CD4-positive, alpha-beta T cell (primary cell): ENCODE measurements at regions not wholly inside any gene's neighbourhood (a gene's known extent, or its start where the extent isn't known, plus 50 kb on each side); places are given as distances from the start of the nearest gene placed in this dataset.

Experiments used
- ATAC-seq: fragments of 200-7000 bp; cut with Tn5 transposase; one replicate; pipeline ENCODE4 v1.10.0; 2022; ENCODE audit warnings: mild to moderate bottlenecking; ENCODE audit not compliant: poor library complexity
- CTCF ChIA-PET: fragments of 350-600 bp; sonication (Branson Sonifier 250); formaldehyde crosslinking; loops from one replicate; lab custom pipeline; 2021; ENCODE audit warnings: antibody characterized with exemption, inconsistent platforms; lab: Charles Lee
- POLR2A ChIA-PET: fragments of 350-600 bp; sonication (Branson Sonifier 250); formaldehyde crosslinking; loops from one replicate; lab custom pipeline; 2021; ENCODE audit warnings: antibody characterized with exemption, inconsistent platforms; lab: Charles Lee
- DNase-seq, 14 experiments: peaks; one replicate each; pipeline ENCODE4 v3.0.0-alpha.2; 2013 to 2020; ENCODE audit warnings: mixed read lengths in 2 of 14
- H3K27ac ChIP-seq, 2 donors: one replicate each; pipeline versions ENCODE4 v1.5.1 to v1.7.0; 2013; ENCODE audit warnings: low read length in 2 of 2, low read depth in 1 of 2, mild to moderate bottlenecking in 1 of 2
- H3K27me3 ChIP-seq, 2 experiments: 1 replicate in 1 of 2; 2 replicates in 1 of 2; pipeline versions ENCODE4 v1.6.1 to v1.7.0; 2013; ENCODE audit warnings: low read length in 2 of 2, control low read depth in 1 of 2, mild to moderate bottlenecking in 1 of 2, moderate library complexity in 1 of 2; ENCODE audit not compliant: insufficient read depth in 2 of 2, control insufficient read depth in 1 of 2
- H3K36me3 ChIP-seq: one replicate; pipeline ENCODE4 v1.6.1; 2013; ENCODE audit warnings: low read length, control low read depth; ENCODE audit not compliant: insufficient read depth
- H3K4me1 ChIP-seq: one replicate; pipeline ENCODE4 v1.6.1; 2013; ENCODE audit warnings: low read length, control low read depth; ENCODE audit not compliant: insufficient read depth
- H3K4me3 ChIP-seq: one replicate; pipeline ENCODE4 v1.5.1; 2013; ENCODE audit warnings: mild to moderate bottlenecking, low read length, moderate library complexity
- H3K9me3 ChIP-seq, 2 experiments: 1 replicate in 1 of 2; 2 replicates in 1 of 2; pipeline versions ENCODE4 v1.6.1 to v1.7.0; 2013; ENCODE audit warnings: low read length in 2 of 2, mild to moderate bottlenecking in 2 of 2, control low read depth in 1 of 2, moderate library complexity in 1 of 2; ENCODE audit not compliant: control insufficient read depth in 1 of 2, insufficient read depth in 1 of 2
- H3K27ac Mint-ChIP-seq: one replicate; pipeline ENCODE4 v1.8.0; 2020; ENCODE audit warnings: mixed read lengths
- H3K27me3 Mint-ChIP-seq: one replicate; pipeline ENCODE4 v1.8.0; 2021; ENCODE audit warnings: mixed read lengths
- H3K36me3 Mint-ChIP-seq: one replicate; pipeline ENCODE4 v1.8.0; 2021; ENCODE audit warnings: low read depth, mixed read lengths
- H3K4me1 Mint-ChIP-seq: one replicate; pipeline ENCODE4 v1.8.0; 2021; ENCODE audit warnings: low read depth, mixed read lengths
- H3K4me3 Mint-ChIP-seq: one replicate; pipeline ENCODE4 v1.8.0; 2020; ENCODE audit warnings: mild to moderate bottlenecking, mixed read lengths
- H3K9me3 Mint-ChIP-seq: one replicate; pipeline ENCODE4 v1.8.0; 2020; ENCODE audit warnings: mixed read lengths
- intact Hi-C, 2 experiments: fragments of 100-400 bp; cut with DNase I in 1 of 2; cut with micrococcal nuclease in 1 of 2; formaldehyde crosslinking; loops; one replicate each; pipeline versions ENCODE4 v1.15.1 to v1.9.0; 2023 to 2025; cut with DNase I, micrococcal nuclease
- TF ChIP-seq, protein P1 (sequence below): fragments of 200-600 bp; IDR thresholded peaks from one replicate; pipeline ENCODE4 v1.8.0; 2022; ENCODE audit warnings: antibody characterized with exemption, mild to moderate bottlenecking

DNA sequence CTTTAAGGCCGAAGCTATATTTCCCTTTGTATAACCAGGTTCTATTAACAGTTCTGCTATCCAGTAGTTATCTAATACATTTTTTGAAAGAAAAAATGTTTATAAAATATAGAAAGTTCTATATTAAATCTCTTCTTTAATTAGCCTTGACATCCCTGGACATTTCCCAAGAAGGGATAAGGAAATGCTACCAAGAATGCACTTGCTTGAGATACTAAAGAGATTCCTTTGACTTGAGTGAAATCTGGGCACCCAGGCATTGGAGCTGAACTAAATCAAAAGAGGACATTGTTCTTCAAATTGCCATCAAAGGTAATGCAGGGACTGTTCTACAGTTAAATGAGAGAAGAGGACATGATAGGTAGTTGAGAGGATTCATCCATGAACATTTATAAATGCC is 535.9 kb upstream of the FAT3 start:
- CTCF ChIA-PET = no interaction called here
- Mint-ChIP-seq H3K4me1 (no peaks in the 10 kb centered on the region), H3K27me3 (no peaks in the 10 kb centered on the region), H3K4me3 (no peak overlapping the region), H3K36me3 (no peaks in the 10 kb centered on the region), H3K9me3 (peaks cover 12% of the 10 kb centered on the region), H3K27ac (no peak overlapping the region)
- Histone ChIP-seq H3K27ac (no peak overlapping the region), H3K9me3 (no peaks in the 10 kb centered on the region), H3K27me3 (no peaks in the 10 kb centered on the region), H3K36me3 (no peaks in the 10 kb centered on the region), H3K4me3 (no peak overlapping the region), H3K4me1 (no peaks in the 10 kb centered on the region)
- POLR2A ChIA-PET = no interaction called here
- intact Hi-C loops = no loop called here
- TF ChIP-seq, protein P1, sequence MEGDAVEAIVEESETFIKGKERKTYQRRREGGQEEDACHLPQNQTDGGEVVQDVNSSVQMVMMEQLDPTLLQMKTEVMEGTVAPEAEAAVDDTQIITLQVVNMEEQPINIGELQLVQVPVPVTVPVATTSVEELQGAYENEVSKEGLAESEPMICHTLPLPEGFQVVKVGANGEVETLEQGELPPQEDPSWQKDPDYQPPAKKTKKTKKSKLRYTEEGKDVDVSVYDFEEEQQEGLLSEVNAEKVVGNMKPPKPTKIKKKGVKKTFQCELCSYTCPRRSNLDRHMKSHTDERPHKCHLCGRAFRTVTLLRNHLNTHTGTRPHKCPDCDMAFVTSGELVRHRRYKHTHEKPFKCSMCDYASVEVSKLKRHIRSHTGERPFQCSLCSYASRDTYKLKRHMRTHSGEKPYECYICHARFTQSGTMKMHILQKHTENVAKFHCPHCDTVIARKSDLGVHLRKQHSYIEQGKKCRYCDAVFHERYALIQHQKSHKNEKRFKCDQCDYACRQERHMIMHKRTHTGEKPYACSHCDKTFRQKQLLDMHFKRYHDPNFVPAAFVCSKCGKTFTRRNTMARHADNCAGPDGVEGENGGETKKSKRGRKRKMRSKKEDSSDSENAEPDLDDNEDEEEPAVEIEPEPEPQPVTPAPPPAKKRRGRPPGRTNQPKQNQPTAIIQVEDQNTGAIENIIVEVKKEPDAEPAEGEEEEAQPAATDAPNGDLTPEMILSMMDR = no peak
- ATAC-seq (no peak), DNase-seq (no peak)

DNA sequence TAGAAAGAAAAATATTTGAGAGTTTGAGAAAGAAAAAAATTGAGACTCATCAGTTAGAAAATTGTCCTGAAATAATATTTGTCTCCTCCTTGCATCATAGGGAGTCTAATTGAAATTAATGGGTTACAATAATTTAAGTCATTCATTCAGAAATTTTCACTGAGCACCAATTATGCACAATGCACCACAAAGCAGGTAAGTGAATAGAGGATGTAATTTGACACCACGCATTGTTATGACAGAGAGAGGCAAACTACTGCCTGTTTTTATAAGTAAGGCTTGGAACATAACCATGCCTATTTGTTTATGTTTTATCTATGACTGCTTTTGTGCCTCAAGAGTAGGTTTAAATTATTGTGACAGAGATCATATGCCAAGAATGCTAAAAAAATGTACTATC is 537.9 kb upstream of the FAT3 start:
- POLR2A ChIA-PET = no interaction called here
- DNase-seq (no peak), ATAC-seq (no peak)
- H3K27me3 ChIP-seq = no peaks in the 10 kb centered on the region
- TF ChIP-seq, protein P1 = no peak
- no peak overlapping the region for H3K27ac ChIP-seq
- Mint-ChIP-seq H3K27ac (no peak overlapping the region), H3K4me1 (no peaks in the 10 kb centered on the region), H3K27me3 (no peaks in the 10 kb centered on the region), H3K9me3 (peaks cover 10% of the 10 kb centered on the region), H3K4me3 (no peak overlapping the region), H3K36me3 (no peaks in the 10 kb centered on the region)
- H3K4me3 ChIP-seq = no peak overlapping the region
- CTCF ChIA-PET = no interaction called here
- H3K36me3 ChIP-seq = no peaks in the 10 kb centered on the region
- H3K9me3 ChIP-seq = no peaks in the 10 kb centered on the region
- no peaks in the 10 kb centered on the region for H3K4me1 ChIP-seq
- intact Hi-C loops = no loop called here

DNA sequence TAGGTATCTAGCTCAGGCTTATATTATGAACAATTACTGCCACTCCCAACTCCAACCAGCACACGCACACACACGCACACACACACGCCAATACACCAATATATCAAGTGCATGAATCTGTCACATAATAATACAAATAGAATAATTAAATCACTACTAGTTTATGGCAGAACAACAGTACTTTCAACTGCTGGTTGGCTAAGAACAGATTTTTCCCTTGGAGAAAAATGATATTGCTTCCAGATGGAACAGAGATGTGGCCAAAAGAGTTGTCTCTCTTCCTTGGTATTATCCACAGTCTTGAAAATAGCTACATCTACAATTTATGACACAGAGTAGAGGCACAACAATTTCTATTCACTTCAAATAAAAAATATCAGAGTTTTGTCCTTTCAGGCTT is 538.3 kb upstream of the FAT3 start:
- no peak for DNase-seq
- no peaks in the 10 kb centered on the region for H3K36me3 Mint-ChIP-seq
- H3K4me3 ChIP-seq = no peak overlapping the region
- no peaks in the 10 kb centered on the region for H3K9me3 ChIP-seq
- no peak overlapping the region for H3K27ac ChIP-seq
- ATAC-seq = no peak
- POLR2A ChIA-PET = no interaction called here
- no peak overlapping the region for H3K4me3 Mint-ChIP-seq
- H3K27me3 ChIP-seq = no peaks in the 10 kb centered on the region
- no peaks in the 10 kb centered on the region for H3K36me3 ChIP-seq
- H3K4me1 ChIP-seq = no peaks in the 10 kb centered on the region
- CTCF ChIA-PET = no interaction called here
- H3K27ac Mint-ChIP-seq = no peak overlapping the region
- intact Hi-C loops = no loop called here
- TF ChIP-seq, protein P1 = no peak
- peaks cover 10% of the 10 kb centered on the region for H3K9me3 Mint-ChIP-seq
- H3K27me3 Mint-ChIP-seq = no peaks in the 10 kb centered on the region
- H3K4me1 Mint-ChIP-seq = no peaks in the 10 kb centered on the region
